H1 (cell line): ENCODE measurements at regions not wholly inside any gene's neighbourhood (a gene's known extent, or its start where the extent isn't known, plus 50 kb on each side); places are given as distances from the start of the nearest gene placed in this dataset.

Experiments
- CTCF ChIA-PET: fragments of 300-600 bp; sonication (Branson Sonifier 250); formaldehyde crosslinking; loops from one replicate; lab custom pipeline; 2021; ENCODE audit not compliant: partially characterized antibody; lab: Charles Lee
- POLR2A ChIA-PET: fragments of 300-600 bp; sonication (Branson Sonifier 250); formaldehyde crosslinking; loops from one replicate; lab custom pipeline; 2021; ENCODE audit warnings: inconsistent platforms; ENCODE audit not compliant: partially characterized antibody; lab: Charles Lee
- DNase-seq, 2 experiments: peaks; one replicate each; pipeline versions ENCODE4 v3.0.0 to v3.0.0-alpha.2; 2010 to 2022; ENCODE audit warnings: low spot score in 2 of 2, low read depth in 1 of 2, mixed read lengths in 1 of 2
- FAIRE-seq: peaks from 2 replicates; lab custom pipeline; 2011; peaks lifted over from hg19 to GRCh38; lab: Jason Lieb, UNC
- H2AFZ ChIP-seq: 2 replicates; pipeline ENCODE4 v1.8.1; 2012; ENCODE audit warnings: low read length, inconsistent platforms
- H2AK5ac ChIP-seq: 2 replicates; pipeline ENCODE4 v1.6.1; 2013; ENCODE audit warnings: low read depth, low read length
- H2BK120ac ChIP-seq: replicated peaks from 2 replicates; pipeline ENCODE3; 2013; ENCODE audit warnings: low read depth, low read length, inconsistent platforms
- H2BK12ac ChIP-seq: 2 replicates; pipeline ENCODE4 v1.6.1; 2013; ENCODE audit warnings: low read depth, low read length
- H2BK15ac ChIP-seq: 2 replicates; pipeline ENCODE4 v1.6.1; 2013; ENCODE audit warnings: low read length
- H2BK20ac ChIP-seq: 2 replicates; pipeline ENCODE4 v1.6.1; 2013; ENCODE audit warnings: low read length
- H2BK5ac ChIP-seq: 2 replicates; pipeline ENCODE4 v1.6.1; 2013; ENCODE audit warnings: low read depth, low read length
- H3K14ac ChIP-seq: 2 replicates; pipeline ENCODE4 v1.6.1; 2013; ENCODE audit warnings: inconsistent platforms; ENCODE audit not compliant: insufficient read length
- H3K18ac ChIP-seq: 2 replicates; pipeline ENCODE4 v1.6.1; 2013; ENCODE audit warnings: low read length; ENCODE audit errors: extremely low read depth
- H3K23ac ChIP-seq: 2 replicates; pipeline ENCODE4 v1.6.1; 2013; ENCODE audit warnings: inconsistent platforms; ENCODE audit not compliant: insufficient read length
- H3K23me2 ChIP-seq: 2 replicates; pipeline ENCODE4 v1.6.1; 2013; ENCODE audit warnings: low read depth, low read length
- H3K27ac ChIP-seq: 2 replicates; pipeline ENCODE4 v1.6.1; 2011; ENCODE audit warnings: low read depth, low read length, inconsistent platforms
- H3K27me3 ChIP-seq, 4 experiments: replicated peaks in 1 of 4; 1 replicate in 1 of 4; 2 replicates in 3 of 4; pipeline versions ENCODE4 v1.6.1 to v1.8.1; 2011 to 2013; ENCODE audit warnings: low read length in 3 of 4, mild to moderate bottlenecking in 3 of 4, inconsistent platforms in 2 of 4, mixed read lengths in 2 of 4, moderate library complexity in 1 of 4; ENCODE audit not compliant: control insufficient read depth in 3 of 4, insufficient read depth in 3 of 4; ENCODE audit errors: extremely low read depth in 1 of 4
- H3K36me3 ChIP-seq, 4 experiments: 2 replicates each; pipeline versions ENCODE4 v1.6.1 to v1.8.1; 2011 to 2013; ENCODE audit warnings: mild to moderate bottlenecking in 4 of 4, low read length in 3 of 4, moderate library complexity in 2 of 4, control low read depth in 1 of 4, inconsistent platforms in 1 of 4; ENCODE audit not compliant: insufficient read depth in 4 of 4, control insufficient read depth in 2 of 4
- H3K4ac ChIP-seq: replicated peaks from 2 replicates; pipeline ENCODE3; 2013; ENCODE audit warnings: low read length, low read depth, mixed read lengths, inconsistent platforms; ENCODE audit not compliant: insufficient read length
- H3K4me1 ChIP-seq, 4 experiments: replicated peaks in 1 of 4; 1 replicate in 1 of 4; 2 replicates in 3 of 4; pipeline versions ENCODE4 v1.6.1 to v1.8.1; 2011 to 2013; ENCODE audit warnings: low read length in 3 of 4, inconsistent platforms in 2 of 4, mixed read lengths in 1 of 4; ENCODE audit not compliant: insufficient read depth in 4 of 4, control insufficient read depth in 3 of 4
- H3K4me2 ChIP-seq, 2 experiments: 2 replicates each; pipeline versions ENCODE4 v1.6.1 to v1.8.1; 2011 to 2013; ENCODE audit warnings: low read depth in 2 of 2, low read length in 2 of 2, control low read depth in 1 of 2, inconsistent platforms in 1 of 2, mild to moderate bottlenecking in 1 of 2; ENCODE audit not compliant: insufficient read depth in 1 of 2
- H3K4me3 ChIP-seq, 4 experiments: fragments of 200-600, 300-600 bp in 1 of 4; sonication (generic), shearing (Covaris generic), sonication (Bioruptor Twin) in 1 of 4; 2 replicates each; pipeline versions ENCODE4 v1.5.1 to v1.8.1; 2011 to 2016; ENCODE audit warnings: low read length in 4 of 4, low read depth in 3 of 4, control low read depth in 2 of 4, inconsistent platforms in 2 of 4, mild to moderate bottlenecking in 2 of 4, mixed read lengths in 1 of 4, moderate library complexity in 1 of 4; ENCODE audit not compliant: insufficient read depth in 2 of 4; ENCODE audit errors: extremely low read depth in 1 of 4
- H3K56ac ChIP-seq: replicated peaks from 2 replicates; pipeline ENCODE3; 2013; ENCODE audit warnings: low read depth, mild to moderate bottlenecking, mixed read lengths, low read length, inconsistent platforms; ENCODE audit not compliant: insufficient read length
- H3K79me1 ChIP-seq: 2 replicates; pipeline ENCODE4 v1.6.1; 2013; ENCODE audit warnings: low read depth, low read length, control low read depth
- H3K79me2 ChIP-seq, 2 experiments: 2 replicates each; pipeline versions ENCODE4 v1.6.1 to v1.8.1; 2012 to 2013; ENCODE audit warnings: low read length in 2 of 2, mild to moderate bottlenecking in 2 of 2, inconsistent platforms in 1 of 2; ENCODE audit not compliant: insufficient read depth in 2 of 2, control insufficient read depth in 1 of 2
- H3K9ac ChIP-seq, 4 experiments: replicated peaks in 1 of 4; 1 replicate in 1 of 4; 2 replicates in 3 of 4; pipeline versions ENCODE4 v1.6.1 to v1.8.1; 2011 to 2013; ENCODE audit warnings: low read depth in 3 of 4, low read length in 3 of 4, control low read depth in 2 of 4, mild to moderate bottlenecking in 2 of 4, moderate library complexity in 2 of 4, inconsistent platforms in 1 of 4; ENCODE audit errors: extremely low read depth in 1 of 4
- H3K9me3 ChIP-seq, 2 experiments: 2 replicates each; pipeline versions ENCODE4 v1.6.1 to v1.8.1; 2012 to 2013; ENCODE audit warnings: mild to moderate bottlenecking in 2 of 2, moderate library complexity in 2 of 2, control low read depth in 1 of 2, inconsistent platforms in 1 of 2, low read depth in 1 of 2, low read length in 1 of 2, mixed read lengths in 1 of 2; ENCODE audit not compliant: insufficient read depth in 2 of 2
- H4K20me1 ChIP-seq, 2 experiments: replicated peaks in 1 of 2; 2 replicates each; pipeline versions ENCODE3 to v1.8.1; 2011 to 2013; ENCODE audit warnings: inconsistent platforms in 2 of 2, low read length in 2 of 2, mild to moderate bottlenecking in 1 of 2; ENCODE audit not compliant: insufficient read depth in 2 of 2, control insufficient read depth in 1 of 2
- H4K5ac ChIP-seq: 2 replicates; pipeline ENCODE4 v1.6.1; 2013; ENCODE audit warnings: low read length, low read depth, mixed read lengths, inconsistent platforms; ENCODE audit not compliant: insufficient read length
- H4K8ac ChIP-seq: 2 replicates; pipeline ENCODE4 v1.8.0; 2013; ENCODE audit warnings: mild to moderate bottlenecking, moderate library complexity, low read length, inconsistent platforms; ENCODE audit not compliant: insufficient read depth; ENCODE audit errors: extremely low read depth
- H4K91ac ChIP-seq: replicated peaks from 2 replicates; pipeline ENCODE3; 2013; ENCODE audit warnings: low read length, mixed read lengths, inconsistent platforms; ENCODE audit not compliant: insufficient read length
- BACH1 ChIP-seq: IDR thresholded peaks from 2 replicates; pipeline ENCODE4 v1.6.1; 2012; ENCODE audit warnings: low read length, improper control_type of control experiment
- CBX5 ChIP-seq: fragments of 300-800, 300-1000 bp; sonication (generic); IDR thresholded peaks from 2 replicates; pipeline ENCODE4 v1.7.1; 2016; ENCODE audit warnings: antibody characterized with exemption, low read length, low read depth
- CBX8 ChIP-seq: fragments of 300-800, 300-1000 bp; sonication (generic); IDR thresholded peaks from 2 replicates; pipeline ENCODE4 v1.7.1; 2016; ENCODE audit warnings: low read depth, low read length, borderline replicate concordance
- CEBPB ChIP-seq: IDR thresholded peaks from 2 replicates; pipeline ENCODE4 v1.6.1; 2012; ENCODE audit warnings: low read depth, low read length
- CHD2 ChIP-seq: IDR thresholded peaks from 2 replicates; pipeline ENCODE4 v1.6.1; 2012; ENCODE audit warnings: low read length, improper control_type of control experiment
- CTBP2 ChIP-seq: IDR thresholded peaks from 2 replicates; pipeline ENCODE4 v1.7.0; 2011; ENCODE audit warnings: borderline replicate concordance, mild to moderate bottlenecking, moderate library complexity, mixed read lengths, low read length; ENCODE audit not compliant: insufficient read depth, insufficient read length
- EP300 ChIP-seq, 2 experiments: IDR thresholded peaks; 1 replicate in 1 of 2; 2 replicates in 1 of 2; pipeline ENCODE4 v1.6.1; 2011 to 2012; ENCODE audit warnings: low read depth in 2 of 2, low read length in 2 of 2, mild to moderate bottlenecking in 2 of 2, borderline replicate concordance in 1 of 2, inconsistent platforms in 1 of 2, moderate library complexity in 1 of 2
- KDM1A ChIP-seq: fragments of 200-600, 300-600 bp; sonication (generic); IDR thresholded peaks from 2 replicates; pipeline ENCODE4 v1.7.1; 2016; ENCODE audit warnings: mild to moderate bottlenecking, low read length, borderline replicate concordance
- KDM5A ChIP-seq: fragments of 200-600 bp; IDR thresholded peaks from 2 replicates; pipeline ENCODE4 v1.7.1; 2012; ENCODE audit warnings: mild to moderate bottlenecking, low read length, inconsistent platforms, mixed read lengths
- NANOG ChIP-seq: IDR thresholded peaks from 2 replicates; pipeline ENCODE4 v1.6.1; 2011; ENCODE audit warnings: low read length, low read depth, mild to moderate bottlenecking, inconsistent platforms; ENCODE audit not compliant: insufficient read depth, poor library complexity, severe bottlenecking
- POLR2A ChIP-seq, 2 experiments: IDR thresholded peaks; 1 replicate in 1 of 2; 2 replicates in 1 of 2; pipeline ENCODE4 v1.6.1; 2011; ENCODE audit warnings: low read depth in 2 of 2, low read length in 2 of 2, mild to moderate bottlenecking in 2 of 2; ENCODE audit errors: control extremely low read depth in 1 of 2
- POU5F1 ChIP-seq: IDR thresholded peaks from 2 replicates; pipeline ENCODE4 v1.6.1; 2011; ENCODE audit warnings: low read depth, mild to moderate bottlenecking, low read length, moderate library complexity
- RAD21 ChIP-seq, 2 experiments: IDR thresholded peaks in 1 of 2; conservative IDR thresholded peaks in 1 of 2; 2 replicates each; pipeline ENCODE4 v1.6.1; 2011; ENCODE audit warnings: low read depth in 2 of 2, low read length in 2 of 2, improper control_type of control experiment in 1 of 2, inconsistent platforms in 1 of 2, mild to moderate bottlenecking in 1 of 2, moderate library complexity in 1 of 2
- SP2 ChIP-seq: IDR thresholded peaks from 2 replicates; pipeline ENCODE4 v1.6.1; 2012; ENCODE audit warnings: mild to moderate bottlenecking, low read length, inconsistent platforms
- TAF1 ChIP-seq: IDR thresholded peaks from 2 replicates; pipeline ENCODE4 v1.6.1; 2011; ENCODE audit warnings: mild to moderate bottlenecking, low read depth, low read length
- ZNF274 ChIP-seq: IDR thresholded peaks from 2 replicates; pipeline ENCODE4 v1.7.0; 2012; ENCODE audit warnings: low read length, borderline replicate concordance; ENCODE audit errors: extremely low read depth
- WGBS, 2 experiments: shearing (Covaris generic) in 1 of 2; methylation state at CpG; one replicate each; pipeline versions ENCODE4 v1.1.6 to v1.1.7; 2013 to 2015; ENCODE audit warnings: low lambda C conversion rate in 2 of 2, mixed read lengths in 2 of 2, inconsistent platforms in 1 of 2, low coverage in 1 of 2, missing lambda C conversion rate in 1 of 2; ENCODE audit not compliant: insufficient replicate concordance in 2 of 2, insufficient coverage in 1 of 2, insufficient read length in 1 of 2; ENCODE audit errors: extremely low coverage in 1 of 2, missing lambda C conversion rate in 1 of 2; 5-methylcytosine and 5-hydroxymethylcytosine counted together

DNA sequence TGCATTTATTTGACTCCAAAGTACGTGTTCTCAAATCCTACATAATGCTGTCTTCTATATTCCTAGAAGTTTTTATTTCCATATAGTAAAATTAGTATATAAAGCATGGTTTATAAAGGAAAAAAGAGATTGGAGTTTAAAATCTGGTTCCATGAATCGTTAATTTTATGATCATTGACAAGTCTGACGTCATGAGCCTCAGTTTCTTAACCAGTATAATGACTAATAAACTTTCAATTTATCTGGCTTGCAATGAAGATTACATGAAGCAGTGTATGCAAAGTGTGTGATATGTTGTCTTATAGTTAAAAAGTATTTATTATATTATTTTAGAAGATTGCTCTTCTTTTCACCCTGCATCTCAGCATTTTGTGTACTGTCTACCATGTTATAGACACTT lies 421.4 kb upstream of the LRRC7 start:
- H2BK12ac ChIP-seq, result no peak overlapping the region
- no peak overlapping the region for H3K56ac ChIP-seq
- no peak for TF ChIP-seq CBX8
- no peak for TF ChIP-seq SP2
- no peak for TF ChIP-seq CTBP2
- no peak for TF ChIP-seq EP300 (IDR thresholded peaks at IDR 0.05; ENCODE audit: borderline replicate concordance in 1 of 2, low read depth in 2 of 2, low read length in 2 of 2)
- TF ChIP-seq POLR2A (IDR thresholded peaks at IDR 0.05; ENCODE audit: control extremely low read depth in 1 of 2, low read depth in 2 of 2, low read length in 2 of 2), result no peak
- no peak for TF ChIP-seq POU5F1
- TF ChIP-seq CEBPB, result no peak
- no peak for TF ChIP-seq BACH1
- TF ChIP-seq NANOG, result no peak
- TF ChIP-seq CHD2, result no peak
- TF ChIP-seq RAD21 (IDR thresholded peaks at IDR 0.05 in 1 of 2, conservative IDR thresholded peaks at IDR 0.05 in 1 of 2; ENCODE audit: low read depth in 2 of 2, low read length in 2 of 2), result no peak
- no peak for TF ChIP-seq KDM1A
- no peak for TF ChIP-seq TAF1
- TF ChIP-seq ZNF274, result no peak
- no peak for TF ChIP-seq CBX5
- no peak for TF ChIP-seq KDM5A

More for the DNA sequence above, 421.4 kb upstream of the LRRC7 start:
- FAIRE-seq (no peak), DNase-seq (no peak)
- no peak overlapping the region for H3K4ac ChIP-seq
- 91% methylated on average over 3 of the region's 3 CpGs; no CpG with 5 or more reads in 1 of the 2 experiments for WGBS, 2 experiments
- no peaks in the 10 kb centered on the region for H3K23me2 ChIP-seq
- H2BK15ac ChIP-seq, result no peak overlapping the region
- no peak overlapping the region for H2BK5ac ChIP-seq
- H3K18ac ChIP-seq, result no peak overlapping the region
- no peaks in the 10 kb centered on the region for H4K20me1 ChIP-seq
- H3K27me3 ChIP-seq, result no peaks in the 10 kb centered on the region
- H3K23ac ChIP-seq, result no peak overlapping the region
- no peak overlapping the region for H3K27ac ChIP-seq
- no peaks in the 10 kb centered on the region for H3K9me3 ChIP-seq
- H3K4me1 ChIP-seq, result peaks cover 0 to 9% (median 0%) of the 10 kb centered on the region in 4 experiments; a peak in 1 of 7 replicates
- H3K4me2 ChIP-seq, result no peak overlapping the region
- no peak overlapping the region for H2AFZ ChIP-seq
- no peak overlapping the region for H3K4me3 ChIP-seq
- H2BK120ac ChIP-seq, result no peak overlapping the region
- H3K79me1 ChIP-seq, result no peaks in the 10 kb centered on the region
- H2AK5ac ChIP-seq, result no peak overlapping the region
- H3K14ac ChIP-seq, result no peak overlapping the region
- no peaks in the 10 kb centered on the region for H3K79me2 ChIP-seq
- ChIA-PET POLR2A (no interaction called here), CTCF (no interaction called here)
- no peaks in the 10 kb centered on the region for H3K36me3 ChIP-seq
- H4K5ac ChIP-seq, result no peak overlapping the region
- H4K8ac ChIP-seq, result no peak overlapping the region
- H4K91ac ChIP-seq, result no peak overlapping the region
- H2BK20ac ChIP-seq, result no peak overlapping the region
- no peak overlapping the region for H3K9ac ChIP-seq
